NCI-H2227 treated with DMSO at 0.1 percent for 48 hours (cell line): ENCODE measurements at regions not wholly inside any gene's neighbourhood (a gene's known extent, or its start where the extent isn't known, plus 50 kb on each side); places are given as distances from the start of the nearest gene placed in this dataset.

Experiments
- DNase-seq: peaks from one replicate; lab custom pipeline; 2025; lab: John Stamatoyannopoulos, UW

- DNase-seq, result no peak
These were observed 103.3 kb upstream of the B3GAT1 start for GRCh38 chr11:134515081-134515960.

- DNase-seq, result no peak
These were observed 102.4 kb upstream of the B3GAT1 start for GRCh38 chr11:134514354-134514951.

- DNase-seq, result no peak
These were observed 101.6 kb upstream of the B3GAT1 start for GRCh38 chr11:134513585-134514120.

GRCh38 chr11:134512571-134513538 is 100.8 kb upstream of the B3GAT1 start:
- no peak for DNase-seq

- DNase-seq, result no peak
These were observed 100.0 kb upstream of the B3GAT1 start for GRCh38 chr11:134512061-134512460.

GRCh38 chr11:134511255-134511654 is 99.2 kb upstream of the B3GAT1 start:
- no peak for DNase-seq

GRCh38 chr11:134510233-134511040 is 98.4 kb upstream of the B3GAT1 start:
- DNase-seq, result no peak

GRCh38 chr11:134509381-134510232 is 97.6 kb upstream of the B3GAT1 start:
- no peak for DNase-seq

- DNase-seq, result no peak
These were observed 96.4 kb upstream of the B3GAT1 start for GRCh38 chr11:134508219-134508990.

- DNase-seq, result no peak
These were observed 94.0 kb upstream of the B3GAT1 start for GRCh38 chr11:134506046-134506445.

GRCh38 chr11:134505125-134505524 is 93.1 kb upstream of the B3GAT1 start:
- no peak for DNase-seq

GRCh38 chr11:134504146-134504905 is 92.3 kb upstream of the B3GAT1 start:
- no peak for DNase-seq

GRCh38 chr11:134503596-134503995 is 91.6 kb upstream of the B3GAT1 start:
- DNase-seq, result no peak

- DNase-seq, result no peak
These were observed 91.1 kb upstream of the B3GAT1 start for GRCh38 chr11:134503100-134503499.

GRCh38 chr11:134502153-134502550 is 90.1 kb upstream of the B3GAT1 start:
- DNase-seq, result no peak

GRCh38 chr11:134501406-134502152 is 89.5 kb upstream of the B3GAT1 start:
- no peak for DNase-seq

GRCh38 chr11:134500621-134501020 is 88.6 kb upstream of the B3GAT1 start:
- no peak for DNase-seq

GRCh38 chr11:134499990-134500389 is 87.9 kb upstream of the B3GAT1 start:
- no peak for DNase-seq
